SH-SY5Y (cell line): ENCODE measurements at regions not wholly inside any gene's neighbourhood (a gene's known extent, or its start where the extent isn't known, plus 50 kb on each side); places are given as distances from the start of the nearest gene placed in this dataset.

Experiments
- GATA2 ChIP-seq: IDR thresholded peaks from 2 replicates; pipeline ENCODE4 v1.6.1; 2011; ENCODE audit warnings: mild to moderate bottlenecking, low read depth, low read length
- GATA3 ChIP-seq: IDR thresholded peaks from 2 replicates; pipeline ENCODE4 v1.6.1; 2011; ENCODE audit warnings: low read depth, mild to moderate bottlenecking, low read length, moderate library complexity

- TF ChIP-seq GATA2, result no peak
- no peak for TF ChIP-seq GATA3
Measured at GRCh38 chr16:74094514-74094913, 202.1 kb upstream of the PSMD7 start.

- TF ChIP-seq GATA3 (no peak), GATA2 (no peak)
Measured at GRCh38 chr16:74092336-74092735, 204.3 kb upstream of the PSMD7 start.

- TF ChIP-seq GATA2 (no peak), GATA3 (no peak)
Measured at GRCh38 chr16:74090871-74091270, 205.7 kb upstream of the PSMD7 start.

- TF ChIP-seq GATA2, result no peak
- no peak for TF ChIP-seq GATA3
Measured at GRCh38 chr16:74083541-74083940, 213.1 kb upstream of the PSMD7 start.

- TF ChIP-seq GATA2, result no peak
- TF ChIP-seq GATA3, result no peak
Measured at GRCh38 chr16:74080311-74080710, 216.3 kb upstream of the PSMD7 start.

- TF ChIP-seq GATA3 (no peak), GATA2 (no peak)
Measured at GRCh38 chr16:74079232-74079586, 217.4 kb upstream of the PSMD7 start.

GRCh38 chr16:74078511-74079231, 217.9 kb upstream of the PSMD7 start:
- TF ChIP-seq GATA3 (no peak), GATA2 (no peak)

GRCh38 chr16:74076568-74076967, 220.0 kb upstream of the PSMD7 start:
- TF ChIP-seq GATA3 (no peak), GATA2 (no peak)

- TF ChIP-seq GATA2 (no peak), GATA3 (no peak)
Measured at GRCh38 chr16:74075393-74075792, 221.2 kb upstream of the PSMD7 start.

- TF ChIP-seq GATA3, result no peak
- no peak for TF ChIP-seq GATA2
Measured at GRCh38 chr16:74073456-74073855, 223.2 kb upstream of the PSMD7 start.

- no peak for TF ChIP-seq GATA2
- TF ChIP-seq GATA3, result no peak
Measured at GRCh38 chr16:74071996-74072535, 224.5 kb upstream of the PSMD7 start.

- TF ChIP-seq GATA3, result no peak
- TF ChIP-seq GATA2, result no peak
Measured at GRCh38 chr16:74070237-74070636, 226.4 kb upstream of the PSMD7 start.

GRCh38 chr16:74064120-74064735, 232.4 kb upstream of the PSMD7 start:
- no peak for TF ChIP-seq GATA3
- TF ChIP-seq GATA2, result no peak

- TF ChIP-seq GATA3 (no peak), GATA2 (no peak)
Measured at GRCh38 chr16:74053826-74054225, 242.8 kb upstream of the PSMD7 start.

- TF ChIP-seq GATA3 (no peak), GATA2 (no peak)
Measured at GRCh38 chr16:74053312-74053711, 243.3 kb upstream of the PSMD7 start.
